Fibroblast of lung (primary cell): ENCODE measurements at regions not wholly inside any gene's neighbourhood (a gene's known extent, or its start where the extent isn't known, plus 50 kb on each side); places are given as distances from the start of the nearest gene placed in this dataset.

Experiments used
- DNase-seq, 2 donors: peaks; one replicate each; pipeline versions ENCODE4 v3.0.0 to v3.0.0-alpha.2; 2010; ENCODE audit warnings: low read depth in 2 of 2
- H2AFZ ChIP-seq: 2 replicates; pipeline ENCODE4 v1.5.1; 2012; ENCODE audit warnings: low read length, control low read depth, inconsistent platforms
- H3K27ac ChIP-seq: 2 replicates; pipeline ENCODE4 v1.5.1; 2011; ENCODE audit warnings: low read length, control low read depth; ENCODE audit not compliant: insufficient read depth
- H3K27me3 ChIP-seq: 2 replicates; pipeline ENCODE4 v1.5.1; 2011; ENCODE audit warnings: mild to moderate bottlenecking, low read length; ENCODE audit not compliant: control insufficient read depth, insufficient read depth
- H3K36me3 ChIP-seq: 2 replicates; pipeline ENCODE4 v1.5.1; 2011; ENCODE audit warnings: low read length; ENCODE audit not compliant: control insufficient read depth, insufficient read depth
- H3K4me1 ChIP-seq: 2 replicates; pipeline ENCODE4 v1.5.1; 2011; ENCODE audit warnings: low read length; ENCODE audit not compliant: control insufficient read depth, insufficient read depth; ENCODE audit errors: extremely low read depth
- H3K4me2 ChIP-seq: 2 replicates; pipeline ENCODE4 v1.5.1; 2011; ENCODE audit warnings: low read length, control low read depth; ENCODE audit not compliant: insufficient read depth; ENCODE audit errors: extremely low read depth
- H3K4me3 ChIP-seq, 4 experiments: fragments of 200-600 bp in 1 of 4; sonication (generic) in 1 of 4; replicated peaks in 1 of 4; 2 replicates each; pipeline ENCODE4 v1.5.1; 2011 to 2016; ENCODE audit warnings: low read length in 4 of 4, low read depth in 3 of 4, mild to moderate bottlenecking in 3 of 4, control low read depth in 2 of 4, inconsistent platforms in 1 of 4, mixed read lengths in 1 of 4; ENCODE audit not compliant: insufficient read depth in 1 of 4; ENCODE audit errors: control extremely low read depth in 1 of 4
- H3K79me2 ChIP-seq: 2 replicates; pipeline ENCODE4 v1.5.1; 2012; ENCODE audit warnings: mild to moderate bottlenecking, low read length, inconsistent platforms; ENCODE audit not compliant: control insufficient read depth, insufficient read depth
- H3K9ac ChIP-seq: 2 replicates; pipeline ENCODE4 v1.5.1; 2011; ENCODE audit warnings: mild to moderate bottlenecking, low read length, control low read depth; ENCODE audit not compliant: insufficient read depth
- H3K9me3 ChIP-seq: 2 replicates; pipeline ENCODE4 v1.5.1; 2012; ENCODE audit warnings: low read depth, low read length; ENCODE audit not compliant: control insufficient read depth, insufficient read depth
- H4K20me1 ChIP-seq: 2 replicates; pipeline ENCODE4 v1.5.1; 2011; ENCODE audit warnings: low read length; ENCODE audit not compliant: control insufficient read depth, insufficient read depth; ENCODE audit errors: extremely low read depth
- EZH2 ChIP-seq: IDR thresholded peaks from 2 replicates; pipeline ENCODE4 v1.5.1; 2012; ENCODE audit warnings: low read length, control low read depth, mild to moderate bottlenecking; ENCODE audit errors: missing control alignments
- TF ChIP-seq, protein P1 (sequence below), 2 donors: IDR thresholded peaks in 1 of 2; conservative IDR thresholded peaks in 1 of 2; 1 replicate in 1 of 2; 2 replicates in 1 of 2; pipeline ENCODE4 v1.5.1; 2011 to 2012; ENCODE audit warnings: low read length in 2 of 2, control low read depth in 1 of 2, inconsistent platforms in 1 of 2, low read depth in 1 of 2, mild to moderate bottlenecking in 1 of 2

DNA sequence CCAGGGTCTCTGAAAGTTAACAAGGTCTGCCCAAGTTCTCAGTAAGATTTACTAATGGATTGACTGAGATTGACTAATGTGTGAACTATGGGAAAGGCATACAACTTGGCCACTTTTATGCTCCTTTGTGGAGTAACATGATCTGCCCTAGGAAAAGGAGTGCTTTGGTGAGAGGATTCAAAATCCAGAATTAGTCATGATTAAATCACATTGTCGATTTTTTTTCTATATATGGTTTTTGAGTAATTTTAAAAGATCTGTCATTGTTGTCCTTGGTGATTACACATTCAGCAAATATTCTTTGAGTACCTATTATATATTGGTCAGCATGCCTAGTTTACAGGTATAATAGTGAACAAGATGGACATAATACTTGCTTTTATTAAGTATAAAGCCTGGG lies 147.7 kb upstream of the SYT10 start:
- Histone ChIP-seq H4K20me1 (no peaks in the 10 kb centered on the region), H2AFZ (no peak overlapping the region), H3K9ac (no peak overlapping the region), H3K4me1 (no peaks in the 10 kb centered on the region), H3K79me2 (no peaks in the 10 kb centered on the region), H3K9me3 (no peaks in the 10 kb centered on the region), H3K4me3 (no peak overlapping the region), H3K4me2 (no peak overlapping the region), H3K36me3 (no peaks in the 10 kb centered on the region), H3K27ac (no peak overlapping the region), H3K27me3 (no peaks in the 10 kb centered on the region)
- peak in 1 of 2 donors; percentile 88 for DNase-seq
- TF ChIP-seq, protein P1, sequence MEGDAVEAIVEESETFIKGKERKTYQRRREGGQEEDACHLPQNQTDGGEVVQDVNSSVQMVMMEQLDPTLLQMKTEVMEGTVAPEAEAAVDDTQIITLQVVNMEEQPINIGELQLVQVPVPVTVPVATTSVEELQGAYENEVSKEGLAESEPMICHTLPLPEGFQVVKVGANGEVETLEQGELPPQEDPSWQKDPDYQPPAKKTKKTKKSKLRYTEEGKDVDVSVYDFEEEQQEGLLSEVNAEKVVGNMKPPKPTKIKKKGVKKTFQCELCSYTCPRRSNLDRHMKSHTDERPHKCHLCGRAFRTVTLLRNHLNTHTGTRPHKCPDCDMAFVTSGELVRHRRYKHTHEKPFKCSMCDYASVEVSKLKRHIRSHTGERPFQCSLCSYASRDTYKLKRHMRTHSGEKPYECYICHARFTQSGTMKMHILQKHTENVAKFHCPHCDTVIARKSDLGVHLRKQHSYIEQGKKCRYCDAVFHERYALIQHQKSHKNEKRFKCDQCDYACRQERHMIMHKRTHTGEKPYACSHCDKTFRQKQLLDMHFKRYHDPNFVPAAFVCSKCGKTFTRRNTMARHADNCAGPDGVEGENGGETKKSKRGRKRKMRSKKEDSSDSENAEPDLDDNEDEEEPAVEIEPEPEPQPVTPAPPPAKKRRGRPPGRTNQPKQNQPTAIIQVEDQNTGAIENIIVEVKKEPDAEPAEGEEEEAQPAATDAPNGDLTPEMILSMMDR (conservative IDR thresholded peaks at IDR 0.05 in 1 of 2, IDR thresholded peaks at IDR 0.05 in 1 of 2; ENCODE audit: low read depth in 1 of 2, low read length in 2 of 2): no peak
- no peak for TF ChIP-seq EZH2

DNA sequence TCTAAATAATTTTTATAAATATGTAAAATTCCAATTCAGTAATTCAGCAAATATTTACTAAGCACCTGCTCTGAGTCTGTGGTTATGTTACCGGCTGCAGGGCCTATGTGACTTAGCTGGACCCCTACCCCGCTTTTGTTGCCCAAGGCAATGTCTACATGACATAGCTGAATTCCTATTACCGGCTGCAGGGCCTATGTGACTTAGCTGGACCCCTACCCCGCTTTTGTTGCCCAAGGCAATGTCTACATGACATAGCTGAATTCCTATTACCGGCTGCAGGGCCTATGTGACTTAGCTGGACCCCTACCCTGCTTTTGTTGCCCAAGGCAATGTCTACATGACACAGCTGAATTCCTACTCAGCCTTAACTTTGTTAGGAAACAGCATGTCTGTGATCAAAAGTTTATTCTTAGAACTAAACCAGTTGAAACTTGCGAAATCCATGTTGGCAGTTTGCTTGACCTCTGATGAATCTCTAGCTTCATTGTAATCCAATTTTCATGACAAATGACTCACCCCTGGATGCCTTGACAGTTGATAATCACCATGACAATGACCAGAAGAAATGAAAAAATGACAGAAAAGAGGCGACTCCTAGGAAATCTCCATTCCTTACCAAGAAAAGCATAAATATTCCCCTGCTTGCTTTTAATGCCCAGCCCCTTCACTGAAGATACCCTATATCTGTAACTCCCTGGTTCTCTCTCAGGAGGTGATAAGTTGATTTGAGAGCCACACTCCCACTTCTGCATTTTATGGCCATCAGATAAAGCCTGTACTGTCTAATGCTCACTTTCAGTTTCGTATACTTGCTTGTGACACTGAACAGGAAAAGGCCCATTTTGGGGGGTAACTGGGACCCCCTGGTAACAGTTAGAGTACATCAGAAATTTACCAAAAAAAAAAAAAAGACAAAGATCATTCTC lies 148.4 kb upstream of the SYT10 start:
- Histone ChIP-seq H2AFZ (no peak overlapping the region), H3K9ac (no peak overlapping the region)
- no peak for TF ChIP-seq EZH2
- TF ChIP-seq, protein P1 (conservative IDR thresholded peaks at IDR 0.05 in 1 of 2, IDR thresholded peaks at IDR 0.05 in 1 of 2; ENCODE audit: low read depth in 1 of 2, low read length in 2 of 2): no peak

DNA sequence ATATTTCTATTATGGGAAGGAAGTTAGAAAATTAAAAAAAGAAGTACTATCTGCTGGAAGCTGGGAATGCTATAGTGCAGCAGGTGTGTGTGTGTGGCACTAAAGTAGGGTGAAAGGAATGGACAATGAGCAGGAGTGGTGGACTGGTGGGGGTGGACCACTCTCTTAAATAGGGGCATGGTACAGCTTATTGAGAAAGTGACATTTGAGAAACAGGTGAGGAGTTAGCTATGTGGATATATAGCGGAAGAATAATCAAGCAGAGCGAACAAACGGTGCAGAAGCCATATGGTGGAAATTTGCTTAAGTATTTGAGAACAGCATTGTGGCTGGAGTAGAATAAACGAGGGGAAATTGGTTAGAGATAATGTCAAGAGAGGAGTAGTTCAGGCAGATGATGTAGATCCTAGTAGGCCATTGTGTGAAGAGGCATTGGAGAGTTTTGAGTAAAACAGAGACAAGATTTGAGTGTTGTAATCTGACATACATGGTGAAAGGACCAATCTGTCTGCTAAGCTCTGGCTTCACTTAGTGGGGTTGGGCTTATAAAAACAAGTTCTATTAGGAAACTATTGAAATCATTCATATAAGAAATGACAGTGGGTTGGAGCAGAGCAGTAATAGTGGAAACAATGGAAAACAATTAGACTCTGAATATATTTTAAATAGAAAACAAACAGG lies 149.2 kb upstream of the SYT10 start:
- Histone ChIP-seq H3K9ac (no peak overlapping the region), H3K79me2 (no peaks in the 10 kb centered on the region), H3K4me1 (no peaks in the 10 kb centered on the region), H3K36me3 (no peaks in the 10 kb centered on the region), H3K9me3 (no peaks in the 10 kb centered on the region), H3K27me3 (no peaks in the 10 kb centered on the region), H3K27ac (no peak overlapping the region), H2AFZ (no peak overlapping the region), H3K4me3 (no peak overlapping the region), H3K4me2 (no peak overlapping the region), H4K20me1 (no peaks in the 10 kb centered on the region)
- no peak for TF ChIP-seq EZH2
- TF ChIP-seq, protein P1 (conservative IDR thresholded peaks at IDR 0.05 in 1 of 2, IDR thresholded peaks at IDR 0.05 in 1 of 2; ENCODE audit: low read depth in 1 of 2, low read length in 2 of 2): no peak
- no peak for DNase-seq

More for the DNA sequence above, 148.4 kb upstream of the SYT10 start:
- no peaks in the 10 kb centered on the region for H3K9me3 ChIP-seq
- no peaks in the 10 kb centered on the region for H3K79me2 ChIP-seq
- no peak overlapping the region for H3K4me2 ChIP-seq
- H3K4me1 ChIP-seq: no peaks in the 10 kb centered on the region
- H3K27ac ChIP-seq: no peak overlapping the region
- no peaks in the 10 kb centered on the region for H4K20me1 ChIP-seq
- peak in 1 of 2 donors; percentile 81 for DNase-seq
- no peak overlapping the region for H3K4me3 ChIP-seq
- no peaks in the 10 kb centered on the region for H3K27me3 ChIP-seq
- no peaks in the 10 kb centered on the region for H3K36me3 ChIP-seq
